ENCODE measurements at regions not wholly inside any gene's neighbourhood (a gene's known extent, or its start where the extent isn't known, plus 50 kb on each side); places are given as distances from the start of the nearest gene placed in this dataset.

DNA sequence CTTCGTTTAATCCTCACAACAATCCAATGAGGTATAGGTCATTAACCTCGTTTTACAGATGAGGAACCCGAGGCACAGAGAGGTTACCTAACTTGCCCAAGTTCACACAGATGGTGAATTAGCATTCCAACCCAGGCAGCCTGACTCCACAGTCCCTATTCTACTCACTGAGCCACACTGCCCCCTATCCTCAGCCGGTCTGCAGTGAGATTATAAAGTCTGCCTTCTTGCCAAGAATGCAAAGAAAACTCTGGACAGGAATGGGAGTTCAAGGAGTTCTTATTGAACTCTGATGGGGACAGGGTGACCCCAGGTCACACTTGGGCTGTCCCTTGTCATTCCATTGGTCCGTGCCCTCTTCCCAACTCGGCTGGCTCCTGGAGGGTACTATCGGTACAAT, 94.0 kb upstream of the KCNK12 start:
- peak; percentile 5 for DNase-seq (ENCODE audit: low read depth)

GRCh38 chr2:47662552-47662951, 91.8 kb upstream of the KCNK12 start:
- TF ChIP-seq, protein P1, sequence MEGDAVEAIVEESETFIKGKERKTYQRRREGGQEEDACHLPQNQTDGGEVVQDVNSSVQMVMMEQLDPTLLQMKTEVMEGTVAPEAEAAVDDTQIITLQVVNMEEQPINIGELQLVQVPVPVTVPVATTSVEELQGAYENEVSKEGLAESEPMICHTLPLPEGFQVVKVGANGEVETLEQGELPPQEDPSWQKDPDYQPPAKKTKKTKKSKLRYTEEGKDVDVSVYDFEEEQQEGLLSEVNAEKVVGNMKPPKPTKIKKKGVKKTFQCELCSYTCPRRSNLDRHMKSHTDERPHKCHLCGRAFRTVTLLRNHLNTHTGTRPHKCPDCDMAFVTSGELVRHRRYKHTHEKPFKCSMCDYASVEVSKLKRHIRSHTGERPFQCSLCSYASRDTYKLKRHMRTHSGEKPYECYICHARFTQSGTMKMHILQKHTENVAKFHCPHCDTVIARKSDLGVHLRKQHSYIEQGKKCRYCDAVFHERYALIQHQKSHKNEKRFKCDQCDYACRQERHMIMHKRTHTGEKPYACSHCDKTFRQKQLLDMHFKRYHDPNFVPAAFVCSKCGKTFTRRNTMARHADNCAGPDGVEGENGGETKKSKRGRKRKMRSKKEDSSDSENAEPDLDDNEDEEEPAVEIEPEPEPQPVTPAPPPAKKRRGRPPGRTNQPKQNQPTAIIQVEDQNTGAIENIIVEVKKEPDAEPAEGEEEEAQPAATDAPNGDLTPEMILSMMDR (conservative IDR thresholded peaks at IDR 0.05; ENCODE audit: control insufficient read depth, insufficient read depth, low read depth, low read length): no peak

More for the DNA sequence above, 94.0 kb upstream of the KCNK12 start:
- TF ChIP-seq, protein P1 (conservative IDR thresholded peaks at IDR 0.05; ENCODE audit: control insufficient read depth, insufficient read depth, low read depth, low read length): peak; percentile 15
- no peak overlapping the region for H3K4me3 ChIP-seq (ENCODE audit: control insufficient read depth, low read depth, low read length)

GRCh38 chr2:47661310-47661709, 90.5 kb upstream of the KCNK12 start:
- TF ChIP-seq, protein P1 (conservative IDR thresholded peaks at IDR 0.05; ENCODE audit: control insufficient read depth, insufficient read depth, low read depth, low read length): no peak
- no peak overlapping the region for H3K4me3 ChIP-seq (ENCODE audit: control insufficient read depth, low read depth, low read length)
- DNase-seq (ENCODE audit: low read depth): no peak

More at GRCh38 chr2:47662552-47662951, 91.8 kb upstream of the KCNK12 start:
- H3K4me3 ChIP-seq (ENCODE audit: control insufficient read depth, low read depth, low read length): no peak overlapping the region
- no peak for DNase-seq (ENCODE audit: low read depth)

DNA sequence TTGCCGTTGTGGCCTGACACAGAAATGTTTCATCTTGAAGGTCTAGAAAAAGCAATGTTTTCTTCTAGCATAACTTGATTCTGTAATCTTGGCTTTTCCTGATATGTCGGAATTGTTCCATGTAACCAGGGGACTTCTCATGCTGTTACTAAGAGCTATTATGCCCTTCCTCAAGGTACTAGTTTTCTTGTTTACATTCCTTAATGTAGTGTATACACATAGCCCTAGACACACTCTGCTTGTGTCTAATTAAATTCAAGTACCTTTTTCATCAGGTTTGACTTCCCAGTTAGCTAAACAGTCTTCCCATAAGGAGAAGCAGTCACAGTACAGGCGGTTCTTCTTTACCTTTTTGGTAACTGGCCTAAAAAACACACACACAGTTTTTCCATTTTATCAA, 89.4 kb upstream of the KCNK12 start:
- TF ChIP-seq, protein P1 (conservative IDR thresholded peaks at IDR 0.05; ENCODE audit: control insufficient read depth, insufficient read depth, low read depth, low read length): no peak
- no peak for DNase-seq (ENCODE audit: low read depth)
- no peak overlapping the region for H3K4me3 ChIP-seq (ENCODE audit: control insufficient read depth, low read depth, low read length)

DNA sequence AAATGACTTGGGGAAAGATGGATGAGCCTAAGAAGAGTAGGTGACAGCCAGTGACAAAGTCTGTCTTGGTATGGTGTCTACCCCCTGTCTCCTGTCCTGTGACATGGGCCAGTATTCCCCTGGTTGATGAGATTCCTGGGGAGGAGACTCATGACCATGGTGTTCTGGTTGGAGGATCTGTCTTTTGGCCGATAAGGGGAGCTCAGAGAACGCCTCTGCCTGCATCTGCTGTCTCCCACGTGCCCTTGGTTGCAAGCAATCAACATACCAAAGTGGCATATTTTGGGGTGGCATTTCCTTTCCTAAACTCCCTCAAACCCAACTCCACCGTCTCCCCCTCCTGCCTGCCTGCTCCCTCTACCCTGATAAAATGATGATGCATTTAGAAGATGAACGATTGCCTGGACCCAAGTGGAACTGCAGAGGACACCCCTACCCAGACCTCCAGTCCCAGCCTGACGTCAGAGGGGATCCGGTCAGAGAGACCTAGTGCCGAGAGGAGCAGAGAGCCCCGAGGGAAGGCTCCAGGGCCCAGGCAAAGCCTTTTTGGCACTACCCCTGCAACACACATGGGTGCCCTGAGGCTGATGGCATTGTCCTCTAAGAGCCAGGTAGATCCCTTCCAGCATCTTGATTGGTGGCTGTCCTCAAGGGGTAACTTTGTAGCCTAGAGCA, 88.0 kb upstream of the KCNK12 start:
- no peak for DNase-seq (ENCODE audit: low read depth)
- TF ChIP-seq, protein P1 (conservative IDR thresholded peaks at IDR 0.05; ENCODE audit: control insufficient read depth, insufficient read depth, low read depth, low read length): no peak
- H3K4me3 ChIP-seq (ENCODE audit: control insufficient read depth, low read depth, low read length): no peak overlapping the region

- TF ChIP-seq, protein P1 (conservative IDR thresholded peaks at IDR 0.05; ENCODE audit: control insufficient read depth, insufficient read depth, low read depth, low read length): no peak
- no peak for DNase-seq (ENCODE audit: low read depth)
- H3K4me3 ChIP-seq (ENCODE audit: control insufficient read depth, low read depth, low read length): no peak overlapping the region
Observed at GRCh38 chr2:47657886-47658489, 87.2 kb upstream of the KCNK12 start.

All from fibroblast of mammary gland (primary cell).